ENCODE measurements at regions not wholly inside any gene's neighbourhood (a gene's known extent, or its start where the extent isn't known, plus 50 kb on each side); places are given as distances from the start of the nearest gene placed in this dataset.

- TF ChIP-seq POLR2A (IDR thresholded peaks at IDR 0.05) (no peak), CTCF (IDR thresholded peaks at IDR 0.05) (no peak)
Observed at GRCh38 chr12:5222729-5223128, 179.1 kb downstream of the KCNA5 start.
